ENCODE measurements at regions not wholly inside any gene's neighbourhood (a gene's known extent, or its start where the extent isn't known, plus 50 kb on each side); places are given as distances from the start of the nearest gene placed in this dataset.

DNA sequence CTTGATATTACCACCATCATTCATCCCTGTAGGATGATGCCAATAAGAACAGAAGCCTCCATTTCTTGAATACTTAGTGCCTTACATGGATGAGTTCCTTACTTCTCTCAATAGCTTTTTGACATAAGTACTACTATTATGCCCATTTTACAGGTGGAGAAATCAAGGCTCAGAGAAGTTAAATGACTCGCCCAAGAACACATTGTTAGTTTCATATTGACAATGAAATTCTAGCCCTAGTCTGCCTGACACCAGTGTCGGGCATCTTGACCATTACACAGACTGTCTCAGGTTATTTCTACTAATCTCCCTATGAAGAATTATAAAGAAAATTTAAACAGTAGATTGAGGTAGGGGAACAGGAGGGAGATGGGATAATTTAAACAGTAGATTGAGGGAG lies 52.5 kb upstream of the ARL8B start:
- DNase-seq (ENCODE audit: low spot score), result no peak

DNA sequence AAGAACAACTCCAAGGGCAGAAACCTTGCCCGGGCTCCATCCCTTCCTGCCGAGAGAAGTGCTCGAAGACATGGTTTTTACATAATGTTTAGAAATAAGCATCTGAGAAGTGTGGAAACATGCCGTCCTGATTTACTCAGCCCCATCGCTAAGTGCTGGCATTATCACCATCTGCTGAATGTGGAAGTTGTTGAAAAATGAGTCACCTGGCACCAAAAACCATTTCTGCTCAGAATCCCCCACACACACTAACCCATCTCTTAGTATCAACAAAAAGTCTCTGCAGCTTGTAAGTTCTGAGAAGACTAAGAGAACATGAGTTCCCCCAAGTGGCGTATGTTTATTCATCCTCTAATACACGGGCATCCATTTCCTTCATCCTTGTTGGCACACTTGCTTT lies 51.0 kb upstream of the ARL8B start:
- DNase-seq (ENCODE audit: low spot score), result no peak

DNA sequence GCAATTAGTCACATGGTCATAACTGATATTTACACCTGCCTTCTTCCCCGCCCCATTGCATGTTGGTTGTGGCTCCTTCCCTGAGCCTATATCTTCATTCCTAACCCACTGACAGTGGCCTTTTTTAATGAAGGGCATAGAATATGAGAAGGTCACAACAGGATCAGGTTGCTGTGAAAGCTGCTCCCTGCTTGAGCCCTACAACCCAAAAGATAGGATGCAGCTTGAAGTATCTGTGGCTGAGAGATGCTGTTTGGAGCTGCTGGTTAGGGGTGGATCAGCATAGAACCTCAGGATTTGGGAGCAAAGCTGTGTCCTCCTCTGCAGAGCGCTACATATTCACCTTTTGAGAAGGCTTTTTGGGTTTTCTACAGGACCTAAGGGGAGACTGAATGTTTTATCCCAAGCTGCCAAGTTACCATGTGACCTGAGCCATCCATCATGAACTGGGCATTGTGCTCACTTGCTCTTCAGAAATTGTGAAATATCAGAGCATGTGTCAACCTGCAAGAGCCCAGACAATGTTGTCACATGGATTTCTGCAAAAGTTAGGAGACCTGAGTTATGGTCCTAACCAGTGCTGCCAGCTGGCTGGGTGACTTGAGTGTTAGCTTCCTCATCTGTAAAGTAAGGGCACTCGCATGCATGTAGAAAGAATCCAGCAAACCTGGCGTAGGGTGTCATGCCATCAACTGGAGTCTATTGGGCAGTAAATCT lies 49.8 kb upstream of the ARL8B start:
- DNase-seq (ENCODE audit: low spot score), result no peak
